ENCODE measurements at regions not wholly inside any gene's neighbourhood (a gene's known extent, or its start where the extent isn't known, plus 50 kb on each side); places are given as distances from the start of the nearest gene placed in this dataset.

DNA sequence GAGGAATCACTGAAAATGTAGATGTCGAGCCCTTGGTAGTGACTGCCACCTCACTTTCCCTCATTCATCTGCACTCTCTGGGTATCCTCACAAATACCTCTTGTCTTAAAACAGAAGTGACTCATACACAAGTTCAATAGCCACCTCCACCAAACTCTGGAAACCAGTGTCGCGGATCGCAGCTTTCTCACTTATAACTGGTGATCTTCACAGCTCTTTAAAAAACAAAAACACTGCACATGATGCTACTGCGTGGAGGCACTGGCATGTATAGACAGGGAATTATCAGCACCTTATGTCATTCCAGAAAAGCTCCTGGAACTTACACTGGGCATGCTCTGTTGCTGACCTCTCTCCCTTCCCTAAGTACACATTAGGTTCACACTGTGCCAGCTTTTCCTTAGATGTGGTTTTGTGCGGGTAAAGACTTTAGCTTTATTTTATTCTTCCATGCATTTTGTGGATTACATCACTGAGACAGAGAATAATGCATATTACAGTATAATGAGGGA is 425.5 kb upstream of the CADM1 start:
- TF ChIP-seq, protein P1, sequence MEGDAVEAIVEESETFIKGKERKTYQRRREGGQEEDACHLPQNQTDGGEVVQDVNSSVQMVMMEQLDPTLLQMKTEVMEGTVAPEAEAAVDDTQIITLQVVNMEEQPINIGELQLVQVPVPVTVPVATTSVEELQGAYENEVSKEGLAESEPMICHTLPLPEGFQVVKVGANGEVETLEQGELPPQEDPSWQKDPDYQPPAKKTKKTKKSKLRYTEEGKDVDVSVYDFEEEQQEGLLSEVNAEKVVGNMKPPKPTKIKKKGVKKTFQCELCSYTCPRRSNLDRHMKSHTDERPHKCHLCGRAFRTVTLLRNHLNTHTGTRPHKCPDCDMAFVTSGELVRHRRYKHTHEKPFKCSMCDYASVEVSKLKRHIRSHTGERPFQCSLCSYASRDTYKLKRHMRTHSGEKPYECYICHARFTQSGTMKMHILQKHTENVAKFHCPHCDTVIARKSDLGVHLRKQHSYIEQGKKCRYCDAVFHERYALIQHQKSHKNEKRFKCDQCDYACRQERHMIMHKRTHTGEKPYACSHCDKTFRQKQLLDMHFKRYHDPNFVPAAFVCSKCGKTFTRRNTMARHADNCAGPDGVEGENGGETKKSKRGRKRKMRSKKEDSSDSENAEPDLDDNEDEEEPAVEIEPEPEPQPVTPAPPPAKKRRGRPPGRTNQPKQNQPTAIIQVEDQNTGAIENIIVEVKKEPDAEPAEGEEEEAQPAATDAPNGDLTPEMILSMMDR (IDR thresholded peaks at IDR 0.05) = no peak
- no peak for TF ChIP-seq POLR2A (IDR thresholded peaks at IDR 0.05)

Measured in prostate gland (tissue), 2 donors.